Inflammatory macrophage (primary cell): ENCODE measurements at regions not wholly inside any gene's neighbourhood (a gene's known extent, or its start where the extent isn't known, plus 50 kb on each side); places are given as distances from the start of the nearest gene placed in this dataset.

Experiments used
- DNase-seq, 2 donors: peaks; one replicate each; pipeline ENCODE4 v3.0.0-alpha.2; 2020 to 2022

GRCh38 chr4:127578967-127579366 lies 53.8 kb upstream of the INTU start:
- no peak for DNase-seq

- no peak for DNase-seq
Measured at GRCh38 chr4:127579821-127580220, 52.9 kb upstream of the INTU start.

GRCh38 chr4:127580300-127580699 lies 52.5 kb upstream of the INTU start:
- DNase-seq, result peak; percentile 78 to 82

- no peak for DNase-seq
Measured at GRCh38 chr4:127580891-127581290, 51.9 kb upstream of the INTU start.
